ENCODE measurements at regions not wholly inside any gene's neighbourhood (a gene's known extent, or its start where the extent isn't known, plus 50 kb on each side); places are given as distances from the start of the nearest gene placed in this dataset.

DNA sequence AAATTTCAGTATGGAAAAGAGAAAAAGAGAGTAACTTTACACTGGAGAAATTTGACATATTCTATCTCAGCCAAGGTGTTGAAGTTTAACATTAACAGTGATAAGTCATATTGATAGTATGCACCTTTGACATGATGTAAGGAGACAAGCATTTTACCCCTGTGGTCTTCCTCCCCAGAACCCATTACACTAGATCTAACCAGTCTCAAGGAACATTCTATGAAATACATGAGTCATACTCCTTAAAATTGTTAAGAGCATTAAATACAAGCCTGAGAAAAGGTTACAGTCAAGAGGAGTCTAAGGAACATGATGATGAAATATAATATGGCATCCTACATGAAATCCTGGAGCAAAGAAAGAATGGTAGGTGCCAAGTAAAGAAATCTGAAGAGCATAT lies 1151.3 kb upstream of the IGFBP7 start:
- H3K27ac ChIP-seq (ENCODE audit: low read depth) = no peak overlapping the region
- H3K27me3 ChIP-seq (ENCODE audit: insufficient read depth) = no peaks in the 10 kb centered on the region
- no peaks in the 10 kb centered on the region for H3K36me3 ChIP-seq (ENCODE audit: insufficient read depth)
- H3K4me1 ChIP-seq (ENCODE audit: insufficient read depth) = no peaks in the 10 kb centered on the region
- H3K9me2 ChIP-seq (ENCODE audit: insufficient read depth) = peaks cover 4% of the 10 kb centered on the region; the same call in 1 of the 2 replicates
- H3K4me3 ChIP-seq = no peak overlapping the region
- H3K79me2 ChIP-seq (replicated peaks; ENCODE audit: insufficient read depth) = no peaks in the 10 kb centered on the region
- H3K9me3 Mint-ChIP-seq = no peaks in the 10 kb centered on the region; the same call in 2 of the 3 replicates
- H3F3A ChIP-seq (replicated peaks; ENCODE audit: low read depth) = no peaks in the 10 kb centered on the region
- H3K4me1 Mint-ChIP-seq = no peaks in the 10 kb centered on the region
- H2AFZ ChIP-seq = no peak overlapping the region
- ATAC-seq (no peak), DNase-seq (ENCODE audit: low spot score) (no peak)
- peaks cover 2% of the 10 kb centered on the region for H3K27me3 Mint-ChIP-seq (ENCODE audit: insufficient read depth, low read depth, poor library complexity)
- no peak overlapping the region for H3K27ac Mint-ChIP-seq
- no peak overlapping the region for H3K4me2 ChIP-seq
- H3K4me3 Mint-ChIP-seq = no peak overlapping the region
- H4K20me1 ChIP-seq (replicated peaks; ENCODE audit: insufficient read depth) = no peaks in the 10 kb centered on the region
- TF ChIP-seq ZNF114 (CRISPR knock-in tag; IDR thresholded peaks at IDR 0.05) (no peak), POLR2AphosphoS5 (IDR thresholded peaks at IDR 0.05; ENCODE audit: low read depth) (no peak), STAT1 (IDR thresholded peaks at IDR 0.05; ENCODE audit: unreplicated experiment) (no peak)
- TF ChIP-seq, protein P1, sequence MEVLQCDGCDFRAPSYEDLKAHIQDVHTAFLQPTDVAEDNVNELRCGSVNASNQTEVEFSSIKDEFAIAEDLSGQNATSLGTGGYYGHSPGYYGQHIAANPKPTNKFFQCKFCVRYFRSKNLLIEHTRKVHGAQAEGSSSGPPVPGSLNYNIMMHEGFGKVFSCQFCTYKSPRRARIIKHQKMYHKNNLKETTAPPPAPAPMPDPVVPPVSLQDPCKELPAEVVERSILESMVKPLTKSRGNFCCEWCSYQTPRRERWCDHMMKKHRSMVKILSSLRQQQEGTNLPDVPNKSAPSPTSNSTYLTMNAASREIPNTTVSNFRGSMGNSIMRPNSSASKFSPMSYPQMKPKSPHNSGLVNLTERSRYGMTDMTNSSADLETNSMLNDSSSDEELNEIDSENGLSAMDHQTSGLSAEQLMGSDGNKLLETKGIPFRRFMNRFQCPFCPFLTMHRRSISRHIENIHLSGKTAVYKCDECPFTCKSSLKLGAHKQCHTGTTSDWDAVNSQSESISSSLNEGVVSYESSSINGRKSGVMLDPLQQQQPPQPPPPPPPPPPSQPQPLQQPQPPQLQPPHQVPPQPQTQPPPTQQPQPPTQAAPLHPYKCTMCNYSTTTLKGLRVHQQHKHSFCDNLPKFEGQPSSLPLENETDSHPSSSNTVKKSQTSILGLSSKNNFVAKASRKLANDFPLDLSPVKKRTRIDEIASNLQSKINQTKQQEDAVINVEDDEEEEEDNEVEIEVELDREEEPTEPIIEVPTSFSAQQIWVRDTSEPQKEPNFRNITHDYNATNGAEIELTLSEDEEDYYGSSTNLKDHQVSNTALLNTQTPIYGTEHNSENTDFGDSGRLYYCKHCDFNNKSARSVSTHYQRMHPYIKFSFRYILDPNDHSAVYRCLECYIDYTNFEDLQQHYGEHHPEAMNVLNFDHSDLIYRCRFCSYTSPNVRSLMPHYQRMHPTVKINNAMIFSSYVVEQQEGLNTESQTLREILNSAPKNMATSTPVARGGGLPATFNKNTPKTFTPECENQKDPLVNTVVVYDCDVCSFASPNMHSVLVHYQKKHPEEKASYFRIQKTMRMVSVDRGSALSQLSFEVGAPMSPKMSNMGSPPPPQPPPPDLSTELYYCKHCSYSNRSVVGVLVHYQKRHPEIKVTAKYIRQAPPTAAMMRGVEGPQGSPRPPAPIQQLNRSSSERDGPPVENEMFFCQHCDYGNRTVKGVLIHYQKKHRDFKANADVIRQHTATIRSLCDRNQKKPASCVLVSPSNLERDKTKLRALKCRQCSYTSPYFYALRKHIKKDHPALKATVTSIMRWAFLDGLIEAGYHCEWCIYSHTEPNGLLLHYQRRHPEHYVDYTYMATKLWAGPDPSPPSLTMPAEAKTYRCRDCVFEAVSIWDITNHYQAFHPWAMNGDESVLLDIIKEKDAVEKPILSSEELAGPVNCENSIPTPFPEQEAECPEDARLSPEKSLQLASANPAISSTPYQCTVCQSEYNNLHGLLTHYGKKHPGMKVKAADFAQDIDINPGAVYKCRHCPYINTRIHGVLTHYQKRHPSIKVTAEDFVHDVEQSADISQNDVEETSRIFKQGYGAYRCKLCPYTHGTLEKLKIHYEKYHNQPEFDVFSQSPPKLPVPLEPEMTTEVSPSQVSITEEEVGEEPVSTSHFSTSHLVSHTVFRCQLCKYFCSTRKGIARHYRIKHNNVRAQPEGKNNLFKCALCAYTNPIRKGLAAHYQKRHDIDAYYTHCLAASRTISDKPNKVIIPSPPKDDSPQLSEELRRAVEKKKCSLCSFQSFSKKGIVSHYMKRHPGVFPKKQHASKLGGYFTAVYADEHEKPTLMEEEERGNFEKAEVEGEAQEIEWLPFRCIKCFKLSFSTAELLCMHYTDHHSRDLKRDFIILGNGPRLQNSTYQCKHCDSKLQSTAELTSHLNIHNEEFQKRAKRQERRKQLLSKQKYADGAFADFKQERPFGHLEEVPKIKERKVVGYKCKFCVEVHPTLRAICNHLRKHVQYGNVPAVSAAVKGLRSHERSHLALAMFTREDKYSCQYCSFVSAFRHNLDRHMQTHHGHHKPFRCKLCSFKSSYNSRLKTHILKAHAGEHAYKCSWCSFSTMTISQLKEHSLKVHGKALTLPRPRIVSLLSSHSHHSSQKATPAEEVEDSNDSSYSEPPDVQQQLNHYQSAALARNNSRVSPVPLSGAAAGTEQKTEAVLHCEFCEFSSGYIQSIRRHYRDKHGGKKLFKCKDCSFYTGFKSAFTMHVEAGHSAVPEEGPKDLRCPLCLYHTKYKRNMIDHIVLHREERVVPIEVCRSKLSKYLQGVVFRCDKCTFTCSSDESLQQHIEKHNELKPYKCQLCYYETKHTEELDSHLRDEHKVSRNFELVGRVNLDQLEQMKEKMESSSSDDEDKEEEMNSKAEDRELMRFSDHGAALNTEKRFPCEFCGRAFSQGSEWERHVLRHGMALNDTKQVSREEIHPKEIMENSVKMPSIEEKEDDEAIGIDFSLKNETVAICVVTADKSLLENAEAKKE (CRISPR knock-in tag; IDR thresholded peaks at IDR 0.05) = no peak
- H3K36me3 Mint-ChIP-seq (ENCODE audit: low read depth) = no peaks in the 10 kb centered on the region

DNA sequence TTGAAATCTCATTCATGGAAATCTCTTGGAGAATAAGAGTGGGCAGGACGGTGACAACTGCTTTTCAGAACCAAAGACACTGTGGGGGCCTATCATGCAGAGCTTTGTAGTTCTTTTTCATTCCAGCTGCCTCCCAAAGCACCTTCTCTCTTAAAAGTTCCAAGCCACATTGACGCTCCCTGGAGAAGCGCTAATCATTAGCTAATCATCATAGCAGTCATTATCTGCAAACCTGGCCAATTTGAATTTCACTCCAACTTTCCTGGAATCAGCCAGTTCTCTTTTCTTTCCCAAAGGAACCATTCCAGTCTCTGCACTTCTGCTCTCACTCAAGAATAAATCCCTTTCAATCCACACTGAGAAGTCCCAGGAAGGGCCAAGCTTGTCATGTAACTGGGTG lies 1144.1 kb upstream of the IGFBP7 start:
- Histone ChIP-seq H4K20me1 (replicated peaks; ENCODE audit: insufficient read depth) (no peaks in the 10 kb centered on the region), H3K9me2 (ENCODE audit: insufficient read depth) (peaks cover 7% of the 10 kb centered on the region), H3K36me3 (ENCODE audit: insufficient read depth) (no peaks in the 10 kb centered on the region), H3K79me2 (replicated peaks; ENCODE audit: insufficient read depth) (no peaks in the 10 kb centered on the region), H3F3A (replicated peaks; ENCODE audit: low read depth) (no peaks in the 10 kb centered on the region), H3K27me3 (ENCODE audit: insufficient read depth) (no peaks in the 10 kb centered on the region), H3K4me1 (ENCODE audit: insufficient read depth) (no peaks in the 10 kb centered on the region), H2AFZ (peak overlapping the region; percentile 70; the same call in 1 of the 2 replicates), H3K4me2 (no peak overlapping the region), H3K27ac (ENCODE audit: low read depth) (no peak overlapping the region), H3K4me3 (no peak overlapping the region)
- Mint-ChIP-seq H3K27me3 (ENCODE audit: insufficient read depth, low read depth, poor library complexity) (no peaks in the 10 kb centered on the region), H3K27ac (no peak overlapping the region), H3K4me1 (peaks cover 3% of the 10 kb centered on the region), H3K4me3 (no peak overlapping the region), H3K36me3 (ENCODE audit: low read depth) (no peaks in the 10 kb centered on the region), H3K9me3 (no peaks in the 10 kb centered on the region; the same call in 1 of the 3 replicates)
- DNase-seq (ENCODE audit: low spot score) (no peak), ATAC-seq (no peak)
- TF ChIP-seq STAT1 (IDR thresholded peaks at IDR 0.05; ENCODE audit: unreplicated experiment) = no peak
- TF ChIP-seq, protein P2, sequence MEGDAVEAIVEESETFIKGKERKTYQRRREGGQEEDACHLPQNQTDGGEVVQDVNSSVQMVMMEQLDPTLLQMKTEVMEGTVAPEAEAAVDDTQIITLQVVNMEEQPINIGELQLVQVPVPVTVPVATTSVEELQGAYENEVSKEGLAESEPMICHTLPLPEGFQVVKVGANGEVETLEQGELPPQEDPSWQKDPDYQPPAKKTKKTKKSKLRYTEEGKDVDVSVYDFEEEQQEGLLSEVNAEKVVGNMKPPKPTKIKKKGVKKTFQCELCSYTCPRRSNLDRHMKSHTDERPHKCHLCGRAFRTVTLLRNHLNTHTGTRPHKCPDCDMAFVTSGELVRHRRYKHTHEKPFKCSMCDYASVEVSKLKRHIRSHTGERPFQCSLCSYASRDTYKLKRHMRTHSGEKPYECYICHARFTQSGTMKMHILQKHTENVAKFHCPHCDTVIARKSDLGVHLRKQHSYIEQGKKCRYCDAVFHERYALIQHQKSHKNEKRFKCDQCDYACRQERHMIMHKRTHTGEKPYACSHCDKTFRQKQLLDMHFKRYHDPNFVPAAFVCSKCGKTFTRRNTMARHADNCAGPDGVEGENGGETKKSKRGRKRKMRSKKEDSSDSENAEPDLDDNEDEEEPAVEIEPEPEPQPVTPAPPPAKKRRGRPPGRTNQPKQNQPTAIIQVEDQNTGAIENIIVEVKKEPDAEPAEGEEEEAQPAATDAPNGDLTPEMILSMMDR (conservative IDR thresholded peaks at IDR 0.05; ENCODE audit: low read depth in 2 of 2) = no peak
- TF ChIP-seq, protein P3, sequence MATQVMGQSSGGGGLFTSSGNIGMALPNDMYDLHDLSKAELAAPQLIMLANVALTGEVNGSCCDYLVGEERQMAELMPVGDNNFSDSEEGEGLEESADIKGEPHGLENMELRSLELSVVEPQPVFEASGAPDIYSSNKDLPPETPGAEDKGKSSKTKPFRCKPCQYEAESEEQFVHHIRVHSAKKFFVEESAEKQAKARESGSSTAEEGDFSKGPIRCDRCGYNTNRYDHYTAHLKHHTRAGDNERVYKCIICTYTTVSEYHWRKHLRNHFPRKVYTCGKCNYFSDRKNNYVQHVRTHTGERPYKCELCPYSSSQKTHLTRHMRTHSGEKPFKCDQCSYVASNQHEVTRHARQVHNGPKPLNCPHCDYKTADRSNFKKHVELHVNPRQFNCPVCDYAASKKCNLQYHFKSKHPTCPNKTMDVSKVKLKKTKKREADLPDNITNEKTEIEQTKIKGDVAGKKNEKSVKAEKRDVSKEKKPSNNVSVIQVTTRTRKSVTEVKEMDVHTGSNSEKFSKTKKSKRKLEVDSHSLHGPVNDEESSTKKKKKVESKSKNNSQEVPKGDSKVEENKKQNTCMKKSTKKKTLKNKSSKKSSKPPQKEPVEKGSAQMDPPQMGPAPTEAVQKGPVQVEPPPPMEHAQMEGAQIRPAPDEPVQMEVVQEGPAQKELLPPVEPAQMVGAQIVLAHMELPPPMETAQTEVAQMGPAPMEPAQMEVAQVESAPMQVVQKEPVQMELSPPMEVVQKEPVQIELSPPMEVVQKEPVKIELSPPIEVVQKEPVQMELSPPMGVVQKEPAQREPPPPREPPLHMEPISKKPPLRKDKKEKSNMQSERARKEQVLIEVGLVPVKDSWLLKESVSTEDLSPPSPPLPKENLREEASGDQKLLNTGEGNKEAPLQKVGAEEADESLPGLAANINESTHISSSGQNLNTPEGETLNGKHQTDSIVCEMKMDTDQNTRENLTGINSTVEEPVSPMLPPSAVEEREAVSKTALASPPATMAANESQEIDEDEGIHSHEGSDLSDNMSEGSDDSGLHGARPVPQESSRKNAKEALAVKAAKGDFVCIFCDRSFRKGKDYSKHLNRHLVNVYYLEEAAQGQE (IDR thresholded peaks at IDR 0.05; ENCODE audit: unreplicated experiment) = no peak
- TF ChIP-seq CREB1 (CRISPR knock-in tag; IDR thresholded peaks at IDR 0.05; ENCODE audit: low read depth) = no peak
- no peak for TF ChIP-seq EZH2 (IDR thresholded peaks at IDR 0.05; ENCODE audit: low read depth, unreplicated experiment)
- TF ChIP-seq POLR2AphosphoS5 (IDR thresholded peaks at IDR 0.05; ENCODE audit: low read depth) = no peak
- TF ChIP-seq JUNB (IDR thresholded peaks at IDR 0.05; ENCODE audit: unreplicated experiment) = no peak

All from GM23338 (cell line).